Stimulated activated CD4-positive, alpha-beta T cell treated with anti-CD3 and anti-CD28 coated beads, Interleukin-4, amount 100 ng/mL, for 48 hours (primary cell): ENCODE measurements at regions not wholly inside any gene's neighbourhood (a gene's known extent, or its start where the extent isn't known, plus 50 kb on each side); places are given as distances from the start of the nearest gene placed in this dataset.

Source experiments
- DNase-seq, 2 donors: peaks; one replicate each; pipeline ENCODE4 v3.0.0-alpha.2; 2020; ENCODE audit warnings: low read depth in 2 of 2

GRCh38 chr12:25755136-25755970, 202.3 kb upstream of the LMNTD1 start:
- DNase-seq: no peak

DNA sequence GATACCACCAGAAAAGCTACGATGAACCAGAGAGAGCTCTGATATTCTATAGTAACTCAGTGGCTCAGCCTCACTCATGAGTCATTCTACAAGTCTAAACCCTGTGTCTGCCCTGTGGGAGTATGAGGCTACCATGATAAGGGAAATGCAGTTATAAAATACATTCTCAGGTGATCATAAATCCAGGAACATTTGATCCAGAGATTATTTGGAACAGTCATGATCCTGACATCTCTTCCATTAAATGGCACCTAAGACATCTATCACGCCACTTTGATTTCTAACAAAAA, 202.6 kb upstream of the RASSF8 start:
- DNase-seq: no peak

DNA sequence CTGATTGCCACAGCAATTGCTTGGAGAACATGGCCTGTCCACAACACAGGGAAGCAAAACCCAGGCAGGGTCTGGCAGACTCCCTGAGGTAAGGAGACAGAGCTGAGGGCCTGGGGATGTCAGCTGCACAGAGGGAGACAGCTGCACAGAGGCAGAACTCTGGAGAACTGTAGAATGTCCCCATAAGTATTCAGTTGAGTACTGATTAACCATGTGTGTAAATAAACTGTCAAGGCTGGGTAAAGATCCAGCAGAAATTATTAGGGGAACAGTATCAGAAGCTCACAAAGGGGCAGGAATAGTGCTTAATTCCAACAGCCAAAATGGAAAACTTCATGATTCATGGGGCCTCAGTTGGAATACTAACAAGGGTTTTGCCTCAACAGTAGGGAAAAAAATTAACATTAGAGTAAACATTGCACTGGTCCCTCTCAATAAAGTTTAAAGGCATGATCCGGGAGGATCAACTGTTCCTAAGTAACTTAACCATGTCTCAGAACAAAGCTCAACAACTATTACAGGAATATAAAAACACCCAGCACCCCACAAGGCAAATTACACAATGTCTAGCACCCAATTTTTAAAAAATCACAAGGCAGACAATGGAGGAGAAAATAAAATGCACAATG, 201.3 kb upstream of the RASSF8 start:
- DNase-seq: no peak

DNA sequence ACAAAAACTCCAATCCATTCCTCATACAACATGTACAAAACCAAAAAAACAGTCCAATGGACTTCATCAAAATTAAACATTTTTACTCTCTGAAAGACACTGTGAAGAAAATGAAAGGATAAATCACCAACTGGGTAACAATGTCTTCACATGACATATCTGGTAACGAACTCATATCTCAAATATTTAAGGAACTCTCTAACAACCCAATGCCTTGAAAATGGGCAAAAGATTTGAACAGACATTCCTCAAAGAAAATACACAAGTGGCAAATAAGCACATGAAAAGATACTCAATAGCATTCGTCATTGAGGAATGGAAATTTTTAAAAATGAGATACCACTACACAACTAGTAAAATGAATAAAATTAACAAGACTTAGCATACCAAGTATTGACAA, 198.7 kb upstream of the RASSF8 start:
- no peak for DNase-seq

- DNase-seq: no peak
Measured at GRCh38 chr12:25761356-25761755, 197.1 kb upstream of the RASSF8 start.

GRCh38 chr12:25764409-25764808, 194.1 kb upstream of the RASSF8 start:
- DNase-seq: no peak

DNA sequence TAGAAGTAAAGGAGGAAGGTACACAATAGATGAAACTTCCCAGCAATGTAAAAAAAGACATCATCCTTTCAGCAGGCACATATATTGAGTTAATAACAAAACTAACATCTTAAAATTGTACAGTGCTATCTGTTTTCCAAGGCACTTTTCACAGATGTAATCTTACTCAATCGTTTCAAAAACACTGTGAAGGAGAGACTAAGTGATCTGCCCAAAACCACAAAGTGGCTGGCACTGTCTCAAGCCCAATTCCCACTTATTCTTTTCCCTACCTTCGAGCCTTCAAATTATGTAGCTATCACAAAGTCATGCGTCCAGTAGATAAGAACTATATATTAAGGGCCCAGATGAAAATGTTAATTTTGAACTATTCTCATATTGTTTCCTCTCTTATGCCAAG, 193.6 kb upstream of the RASSF8 start:
- DNase-seq: no peak

GRCh38 chr12:25767606-25768005, 190.9 kb upstream of the RASSF8 start:
- no peak for DNase-seq

- no peak for DNase-seq
Measured at GRCh38 chr12:25768151-25768550, 190.3 kb upstream of the RASSF8 start.

DNA sequence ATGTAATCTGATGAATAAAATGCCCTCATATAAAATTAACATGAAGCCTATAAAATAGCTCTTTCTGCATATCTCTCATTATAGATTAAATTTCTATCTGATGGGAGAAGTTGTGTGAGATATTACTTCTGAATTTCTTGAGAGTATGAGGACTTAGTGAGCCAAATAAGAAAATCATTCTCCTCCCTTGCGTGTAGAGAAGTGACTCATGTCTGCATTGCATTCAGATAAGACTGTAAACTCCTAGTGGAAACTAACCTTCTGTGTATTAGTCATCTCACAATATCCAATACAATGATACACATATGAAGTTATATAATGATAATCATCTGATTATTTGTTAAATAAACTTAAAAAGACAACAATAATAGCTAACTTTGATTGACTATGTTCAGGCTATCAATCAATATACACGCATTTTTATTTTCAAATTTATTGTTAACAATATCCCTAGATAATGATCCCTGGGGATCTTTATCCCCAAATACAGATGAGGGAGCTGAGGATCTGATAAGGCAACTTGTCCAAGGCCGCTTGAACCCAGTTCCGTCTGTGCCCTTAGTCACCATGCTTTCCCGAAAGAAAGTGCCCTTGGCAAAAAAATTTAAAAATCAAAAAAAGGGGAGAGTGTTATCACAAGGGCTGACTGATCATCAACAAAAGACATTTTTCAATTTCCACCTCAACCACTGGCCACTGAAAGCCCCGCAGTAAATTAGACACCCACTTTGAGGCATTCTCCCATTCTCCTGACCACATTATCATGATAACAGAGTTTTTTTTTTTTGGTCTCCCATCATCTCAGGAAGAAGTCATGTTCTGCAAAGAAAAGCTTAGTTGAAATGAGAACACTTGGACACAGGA, 189.2 kb upstream of the RASSF8 start:
- DNase-seq: no peak

DNA sequence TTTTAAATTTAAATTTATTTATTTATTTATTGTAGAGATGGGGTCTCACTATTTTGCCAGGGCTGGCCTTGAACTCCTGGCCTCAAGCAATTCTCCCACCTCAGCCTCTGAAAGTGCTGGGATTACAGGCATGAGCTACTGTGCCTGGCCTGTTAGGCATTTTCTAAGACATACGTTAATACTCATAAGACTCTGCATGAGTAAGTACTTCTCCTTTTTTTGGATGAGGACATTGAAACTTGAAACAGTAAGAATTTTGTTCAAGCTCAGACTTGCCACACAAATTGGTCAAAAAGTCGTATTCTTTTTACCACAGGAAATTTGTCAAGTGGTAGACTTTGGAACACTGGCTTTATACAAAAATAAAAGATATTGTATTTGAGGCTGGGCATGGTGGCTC, 187.4 kb upstream of the RASSF8 start:
- no peak for DNase-seq

DNA sequence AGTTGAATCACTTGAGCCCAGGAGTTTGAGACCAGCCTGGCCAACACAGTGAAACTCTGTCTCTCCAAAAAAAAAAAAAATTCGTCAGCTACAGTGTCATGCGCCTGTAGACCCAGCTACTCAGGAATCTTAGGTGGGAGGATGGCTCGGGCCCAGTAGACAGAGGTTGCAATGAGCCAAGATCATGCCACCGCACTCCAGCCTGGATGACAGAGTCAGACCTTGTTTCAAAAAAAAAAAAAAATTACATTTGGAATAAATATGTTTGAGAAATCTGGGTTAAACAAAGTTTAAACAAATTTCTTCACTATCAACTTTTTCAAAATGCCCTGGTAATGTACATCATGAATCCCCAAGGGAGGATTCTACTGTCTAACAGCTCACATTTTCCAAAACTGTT, 187.0 kb upstream of the RASSF8 start:
- no peak for DNase-seq

DNA sequence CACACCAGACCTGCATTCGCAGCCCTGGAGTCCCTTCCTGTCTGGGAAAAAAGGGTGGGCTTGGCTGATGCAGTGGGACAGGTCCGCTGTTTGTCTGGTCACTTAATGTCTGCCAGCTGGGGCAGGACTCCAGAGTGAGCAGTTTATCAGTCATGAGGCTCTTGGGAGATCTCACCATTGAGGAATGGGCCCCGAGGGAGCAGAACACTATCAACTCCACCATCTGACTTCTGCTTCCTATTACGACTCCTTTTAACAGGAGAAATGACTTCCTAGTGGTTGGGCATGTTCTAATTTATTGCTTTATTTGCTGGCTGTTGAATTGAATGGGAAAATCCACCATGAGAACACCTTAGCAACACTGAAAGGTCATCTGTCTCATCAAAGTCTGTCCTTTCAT, 182.5 kb upstream of the RASSF8 start:
- no peak for DNase-seq

DNA sequence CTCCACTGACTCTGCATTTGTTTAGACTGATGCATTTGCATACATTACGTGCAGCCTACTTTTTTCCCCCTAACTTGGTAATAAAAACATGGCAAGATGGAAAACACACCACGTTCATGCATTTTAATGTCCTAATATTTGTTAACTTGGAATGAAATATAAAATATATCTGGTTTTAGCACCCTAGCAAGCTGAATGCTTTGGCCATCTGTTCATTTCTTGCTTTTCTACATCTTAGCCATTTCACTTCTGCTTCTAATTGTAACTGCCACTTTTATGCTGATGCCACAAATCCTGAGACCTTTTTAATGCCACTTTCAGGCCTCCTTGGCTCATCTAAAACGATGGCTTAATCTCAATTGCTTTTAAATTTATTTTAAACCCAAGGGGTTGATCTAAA, 177.7 kb upstream of the RASSF8 start:
- no peak for DNase-seq

GRCh38 chr12:25781232-25781631, 177.2 kb upstream of the RASSF8 start:
- DNase-seq: no peak

- no peak for DNase-seq
Measured at GRCh38 chr12:25783566-25783965, 174.9 kb upstream of the RASSF8 start.

DNA sequence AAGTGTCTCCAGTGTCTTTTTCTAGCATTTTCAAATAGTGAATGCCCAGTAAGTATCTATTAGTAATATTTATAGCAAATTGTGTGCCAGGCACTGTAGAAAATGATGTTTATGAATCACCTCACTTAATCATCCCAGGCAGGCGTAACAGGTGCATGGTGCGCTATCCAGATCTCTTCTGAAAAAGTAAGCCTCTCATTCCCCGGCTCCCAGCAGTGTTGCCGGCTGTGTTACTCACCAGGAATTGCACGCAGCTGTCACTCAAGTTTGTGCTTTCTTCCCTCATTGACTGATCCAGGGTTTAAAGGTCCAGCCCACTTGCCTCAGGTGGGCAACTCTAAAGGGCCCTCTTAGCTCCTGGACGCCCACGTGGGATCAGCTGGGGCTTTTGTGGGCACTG, 173.8 kb upstream of the RASSF8 start:
- no peak for DNase-seq

- DNase-seq: no peak
Measured at GRCh38 chr12:25785134-25785533, 173.3 kb upstream of the RASSF8 start.

DNA sequence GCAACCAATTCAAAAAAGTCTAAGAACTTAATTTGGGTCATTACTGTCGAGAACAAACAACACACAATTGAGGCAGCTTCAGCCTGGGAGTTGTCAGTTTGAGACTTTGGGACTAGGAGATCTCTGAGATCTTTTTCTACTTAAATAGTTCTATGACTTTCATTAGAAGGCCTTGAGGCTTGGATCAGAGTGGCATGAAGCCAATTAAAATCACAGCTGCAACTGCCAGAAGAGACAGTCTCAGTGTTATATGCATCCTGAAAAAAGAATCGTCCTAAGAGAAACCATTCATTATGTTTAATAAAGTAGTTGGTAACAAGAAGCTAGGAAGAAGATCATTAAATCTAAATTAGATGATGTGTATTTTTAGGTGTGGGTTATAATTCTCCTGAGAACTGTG, 170.8 kb upstream of the RASSF8 start:
- no peak for DNase-seq

DNA sequence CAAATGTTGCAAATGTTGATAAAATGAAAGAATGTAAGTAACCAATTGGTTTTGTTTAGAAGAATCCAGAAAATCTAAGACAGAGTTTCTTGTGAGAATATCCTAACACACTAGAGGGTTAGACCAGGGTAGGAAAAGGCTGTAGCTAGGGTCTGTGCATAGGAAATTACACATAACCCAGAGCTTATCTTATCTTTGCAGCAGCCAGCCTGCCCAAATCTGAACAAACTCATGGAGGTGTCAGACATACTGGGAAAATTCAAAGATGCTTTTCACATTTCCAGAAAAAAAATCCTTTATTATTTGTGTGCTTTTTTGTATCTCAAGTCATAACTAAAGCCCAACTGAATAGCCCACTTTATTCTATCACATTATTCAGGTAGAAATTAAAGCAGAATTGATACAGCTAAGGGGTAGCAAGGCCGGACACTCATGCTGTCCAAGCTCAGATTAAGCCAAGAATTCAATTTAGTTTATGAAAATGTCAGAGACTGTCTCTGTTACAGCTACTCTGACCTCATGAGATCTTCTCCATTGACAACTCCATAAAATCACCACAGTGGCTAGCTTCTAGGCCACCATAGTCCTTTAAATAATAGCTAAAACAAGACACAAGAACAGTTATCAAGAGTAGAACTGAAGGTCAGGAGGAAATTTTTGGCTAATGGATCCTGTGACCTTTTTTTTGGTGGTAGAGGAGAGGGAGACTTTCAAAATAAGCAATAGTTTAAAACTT, 169.6 kb upstream of the RASSF8 start:
- no peak for DNase-seq

GRCh38 chr12:25789541-25789944, 168.9 kb upstream of the RASSF8 start:
- no peak for DNase-seq

DNA sequence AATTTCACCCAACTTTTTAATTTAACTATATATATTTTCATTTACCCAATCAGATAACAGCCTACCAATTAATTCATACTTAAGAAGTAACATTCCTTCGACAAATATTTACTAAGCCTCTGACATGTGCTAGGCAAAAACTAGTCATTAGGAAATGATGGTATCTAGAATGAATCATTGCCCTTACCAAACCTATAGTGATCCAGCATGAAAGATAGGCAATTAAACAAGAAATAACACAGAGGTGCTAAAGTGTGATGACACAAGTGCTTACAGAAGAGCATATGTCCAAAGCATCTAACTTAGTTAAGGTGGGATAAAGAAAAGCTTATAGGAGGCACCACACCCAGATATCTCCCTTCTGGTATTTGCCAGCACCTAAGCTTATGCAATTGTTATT, 166.5 kb upstream of the RASSF8 start:
- no peak for DNase-seq
